ENCODE measurements at regions not wholly inside any gene's neighbourhood (a gene's known extent, or its start where the extent isn't known, plus 50 kb on each side); places are given as distances from the start of the nearest gene placed in this dataset.
"Not testable (repeated sequence)": the region's sequence is repeated elsewhere in the genome, so short reads cannot be mapped to it uniquely, and the experiment has no call there.

- not testable (repeated sequence) for DNase-seq (ENCODE audit: low read depth)
Measured at GRCh38 chr14:30072454-30072853, 144.8 kb upstream of the PRKD1 start.

- no peak for DNase-seq (ENCODE audit: low read depth)
Measured at GRCh38 chr14:30077946-30078345, 150.3 kb upstream of the PRKD1 start.

GRCh38 chr14:30078811-30079402 lies 151.3 kb upstream of the PRKD1 start:
- no peak for DNase-seq (ENCODE audit: low read depth)

- no peak for DNase-seq (ENCODE audit: low read depth)
Measured at GRCh38 chr14:30082486-30082885, 154.8 kb upstream of the PRKD1 start.

GRCh38 chr14:30084811-30085210 lies 157.2 kb upstream of the PRKD1 start:
- no peak for DNase-seq (ENCODE audit: low read depth)

GRCh38 chr14:30085943-30086342 lies 158.3 kb upstream of the PRKD1 start:
- DNase-seq (ENCODE audit: low read depth): no peak

- DNase-seq (ENCODE audit: low read depth): no peak
Measured at GRCh38 chr14:30088620-30089019, 161.0 kb upstream of the PRKD1 start.

- DNase-seq (ENCODE audit: low read depth): no peak
Measured at GRCh38 chr14:30108975-30109700, 181.5 kb upstream of the PRKD1 start.

- no peak for DNase-seq (ENCODE audit: low read depth)
Measured at GRCh38 chr14:30114051-30114450, 186.4 kb upstream of the PRKD1 start.

GRCh38 chr14:30115756-30116155 lies 188.1 kb upstream of the PRKD1 start:
- DNase-seq (ENCODE audit: low read depth): no peak

GRCh38 chr14:30118992-30119640 lies 191.5 kb upstream of the PRKD1 start:
- DNase-seq (ENCODE audit: low read depth): no peak

- DNase-seq (ENCODE audit: low read depth): no peak
Measured at GRCh38 chr14:30125322-30125979, 197.8 kb upstream of the PRKD1 start.

GRCh38 chr14:30129807-30130206 lies 202.2 kb upstream of the PRKD1 start:
- no peak for DNase-seq (ENCODE audit: low read depth)

GRCh38 chr14:30131581-30132097 lies 204.0 kb upstream of the PRKD1 start:
- DNase-seq (ENCODE audit: low read depth): no peak

- no peak for DNase-seq (ENCODE audit: low read depth)
Measured at GRCh38 chr14:30132196-30132595, 204.5 kb upstream of the PRKD1 start.

GRCh38 chr14:30134936-30135335 lies 207.3 kb upstream of the PRKD1 start:
- no peak for DNase-seq (ENCODE audit: low read depth)

- DNase-seq (ENCODE audit: low read depth): no peak
Measured at GRCh38 chr14:30138567-30138966, 210.9 kb upstream of the PRKD1 start.

GRCh38 chr14:30142216-30142615 lies 214.6 kb upstream of the PRKD1 start:
- DNase-seq (ENCODE audit: low read depth): no peak

- DNase-seq (ENCODE audit: low read depth): no peak
Measured at GRCh38 chr14:30143627-30144026, 216.0 kb upstream of the PRKD1 start.

GRCh38 chr14:30153717-30154116 lies 226.1 kb upstream of the PRKD1 start:
- DNase-seq (ENCODE audit: low read depth): no peak

GRCh38 chr14:30156571-30156970 lies 228.9 kb upstream of the PRKD1 start:
- no peak for DNase-seq (ENCODE audit: low read depth)

- no peak for DNase-seq (ENCODE audit: low read depth)
Measured at GRCh38 chr14:30158299-30158698, 230.7 kb upstream of the PRKD1 start.

GRCh38 chr14:30159374-30159773 lies 231.7 kb upstream of the PRKD1 start:
- DNase-seq (ENCODE audit: low read depth): no peak
